IPS-20b (cell line): ENCODE measurements at regions not wholly inside any gene's neighbourhood (a gene's known extent, or its start where the extent isn't known, plus 50 kb on each side); places are given as distances from the start of the nearest gene placed in this dataset.
"Not testable (repeated sequence)": the region's sequence is repeated elsewhere in the genome, so short reads cannot be mapped to it uniquely, and the experiment has no call there.

ENCODE experiments used
- H3K27ac ChIP-seq: one replicate; pipeline ENCODE4 v1.5.1; 2013; ENCODE audit warnings: low read length
- H3K27me3 ChIP-seq: 2 replicates; pipeline ENCODE4 v1.6.1; 2013; ENCODE audit warnings: mild to moderate bottlenecking, low read length, inconsistent platforms; ENCODE audit not compliant: insufficient read depth
- H3K36me3 ChIP-seq: 2 replicates; pipeline ENCODE4 v1.6.1; 2013; ENCODE audit warnings: low read depth, mild to moderate bottlenecking, inconsistent platforms, low read length, moderate library complexity; ENCODE audit not compliant: insufficient read depth
- H3K4me1 ChIP-seq: 2 replicates; pipeline ENCODE4 v1.6.1; 2013; ENCODE audit warnings: mild to moderate bottlenecking, control low read depth, inconsistent platforms, low read length, moderate library complexity; ENCODE audit not compliant: insufficient read depth
- H3K4me3 ChIP-seq: 2 replicates; pipeline ENCODE4 v1.5.1; 2013; ENCODE audit warnings: mild to moderate bottlenecking, low read length, inconsistent platforms
- H3K9ac ChIP-seq: 2 replicates; pipeline ENCODE4 v1.6.1; 2013; ENCODE audit warnings: low read depth, mild to moderate bottlenecking, inconsistent platforms, low read length, moderate library complexity
- H3K9me3 ChIP-seq: 2 replicates; pipeline ENCODE4 v1.6.1; 2013; ENCODE audit warnings: mild to moderate bottlenecking, low read depth, low read length, inconsistent platforms; ENCODE audit not compliant: insufficient read depth

DNA sequence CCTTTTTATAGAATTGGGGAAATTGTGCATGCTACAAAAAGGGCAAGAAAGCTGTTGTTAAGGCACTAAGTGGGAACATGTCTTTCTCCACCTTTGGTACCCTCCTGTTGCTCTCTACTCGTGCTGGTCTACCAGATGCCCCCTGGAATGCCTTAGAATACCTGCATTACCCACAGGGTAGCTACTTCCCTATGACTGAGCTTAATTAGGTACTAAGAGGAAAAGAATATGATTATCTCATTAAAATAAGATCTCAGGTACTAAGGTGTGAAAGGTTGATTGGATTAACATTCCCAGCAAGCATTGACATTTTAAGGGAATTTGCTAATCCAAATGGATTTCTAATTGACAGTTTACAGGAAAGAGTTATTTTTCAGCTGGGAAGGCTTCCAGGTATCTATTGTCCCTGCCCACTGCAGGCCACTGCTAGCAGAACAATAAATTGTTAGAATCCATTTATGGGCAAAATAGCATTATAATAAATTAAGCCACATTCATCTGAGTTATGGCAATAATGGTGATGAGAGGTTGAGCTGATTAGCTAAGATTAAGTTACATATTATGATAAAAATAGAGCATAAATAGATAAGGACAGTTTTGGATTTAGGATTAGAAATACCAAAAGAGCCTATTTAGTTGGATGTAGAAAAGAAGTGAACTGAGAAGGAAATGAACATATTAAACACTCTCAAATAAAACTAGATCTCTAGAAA is 67.8 kb upstream of the GRIP1 start:
- Histone ChIP-seq H3K4me3 (no peak overlapping the region), H3K9ac (no peak overlapping the region), H3K9me3 (no peaks in the 10 kb centered on the region), H3K27me3 (no peaks in the 10 kb centered on the region), H3K36me3 (no peaks in the 10 kb centered on the region), H3K4me1 (peaks cover 5% of the 10 kb centered on the region; the same call in 1 of the 2 replicates), H3K27ac (no peak overlapping the region)

GRCh38 chr12:66751432-66752113 is 72.7 kb upstream of the GRIP1 start:
- no peaks in the 10 kb centered on the region for H3K27me3 ChIP-seq
- no peak overlapping the region for H3K27ac ChIP-seq
- peaks cover under 1% of the 10 kb centered on the region; the same call in 1 of the 2 replicates for H3K4me1 ChIP-seq
- no peak overlapping the region for H3K9ac ChIP-seq
- H3K9me3 ChIP-seq, result no peaks in the 10 kb centered on the region
- no peaks in the 10 kb centered on the region for H3K36me3 ChIP-seq
- no peak overlapping the region for H3K4me3 ChIP-seq

DNA sequence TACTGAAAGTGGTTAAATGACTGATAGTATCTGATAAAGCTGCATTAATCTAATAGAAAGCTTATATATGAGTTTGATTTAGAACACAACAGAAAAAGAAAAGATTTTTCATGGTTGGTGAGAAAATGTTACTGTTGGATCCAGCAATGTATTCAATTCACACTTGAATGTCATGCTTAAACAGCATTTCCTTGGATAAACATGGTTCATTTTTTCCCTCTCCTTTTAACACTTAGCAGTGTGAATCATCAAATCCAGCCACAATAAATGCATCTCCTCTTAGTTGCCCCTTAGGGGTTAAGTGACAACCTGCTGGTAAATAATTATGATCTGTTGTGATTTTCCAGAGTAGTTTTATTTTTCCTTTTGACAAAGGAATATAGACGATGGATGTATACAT is 74.9 kb upstream of the GRIP1 start:
- no peak overlapping the region for H3K4me3 ChIP-seq
- H3K9me3 ChIP-seq, result no peaks in the 10 kb centered on the region
- H3K36me3 ChIP-seq, result no peaks in the 10 kb centered on the region
- H3K27ac ChIP-seq, result no peak overlapping the region
- H3K27me3 ChIP-seq, result no peaks in the 10 kb centered on the region
- H3K9ac ChIP-seq, result no peak overlapping the region
- H3K4me1 ChIP-seq, result no peaks in the 10 kb centered on the region; the same call in 1 of the 2 replicates

DNA sequence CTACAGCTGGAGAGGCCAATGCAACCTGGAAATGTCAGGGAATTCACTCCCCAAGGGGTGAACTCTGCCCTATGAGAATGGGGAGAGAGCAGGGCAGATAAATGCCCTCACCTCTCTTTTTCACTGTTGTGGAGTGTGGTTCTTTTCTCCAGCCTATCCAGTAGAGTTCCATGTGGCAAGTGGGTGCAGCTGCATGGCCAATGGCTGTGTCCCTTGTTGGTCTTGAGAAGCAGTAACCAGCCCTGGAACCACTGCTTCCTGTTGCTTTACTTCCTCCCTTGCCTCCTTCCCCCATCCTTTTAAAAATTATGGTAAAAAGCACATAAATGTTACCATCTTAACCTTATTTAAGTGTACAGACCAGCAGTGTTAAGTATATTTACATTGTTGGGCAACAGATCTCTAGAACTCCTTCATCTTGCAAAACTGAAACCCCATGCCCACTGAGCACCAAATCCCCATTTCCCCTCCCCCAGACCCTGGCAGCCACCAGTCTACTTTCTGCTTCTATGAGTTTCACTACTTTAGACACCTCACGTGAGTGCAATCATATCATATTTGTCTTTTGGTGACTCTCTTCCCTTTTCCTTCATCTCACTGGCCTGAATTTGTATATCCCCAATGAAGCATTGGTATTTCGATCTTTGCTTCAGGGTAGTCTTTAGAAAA is 77.0 kb upstream of the GRIP1 start:
- no peak overlapping the region for H3K4me3 ChIP-seq
- no peaks in the 10 kb centered on the region for H3K36me3 ChIP-seq
- H3K27ac ChIP-seq, result no peak overlapping the region
- no peaks in the 10 kb centered on the region; the same call in 1 of the 2 replicates for H3K4me1 ChIP-seq
- H3K9me3 ChIP-seq, result no peaks in the 10 kb centered on the region; the same call in 1 of the 2 replicates
- no peak overlapping the region for H3K9ac ChIP-seq
- no peaks in the 10 kb centered on the region for H3K27me3 ChIP-seq

DNA sequence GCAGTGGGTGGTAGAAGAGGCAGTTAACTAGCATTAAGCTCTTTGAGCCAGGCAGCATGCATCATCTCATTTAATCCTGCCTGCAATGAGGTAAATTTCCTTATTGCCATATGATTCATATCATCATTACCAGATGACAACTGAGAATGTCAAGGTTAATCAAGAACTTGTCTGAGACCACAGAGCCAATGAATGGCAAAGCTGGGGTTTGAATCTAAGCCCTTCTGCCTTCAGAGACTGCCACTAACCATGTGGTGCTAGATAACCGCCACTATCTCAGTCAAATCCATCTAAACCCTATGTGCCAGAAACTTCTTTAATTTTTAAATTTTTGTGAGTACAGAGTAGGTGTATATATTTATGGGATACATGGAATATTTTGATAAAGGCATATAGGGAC is 77.8 kb upstream of the GRIP1 start:
- Histone ChIP-seq H3K9me3 (no peaks in the 10 kb centered on the region; the same call in 1 of the 2 replicates), H3K4me1 (no peaks in the 10 kb centered on the region; the same call in 1 of the 2 replicates), H3K27me3 (no peaks in the 10 kb centered on the region), H3K27ac (no peak overlapping the region), H3K9ac (no peak overlapping the region), H3K36me3 (no peaks in the 10 kb centered on the region), H3K4me3 (no peak overlapping the region)

- H3K4me3 ChIP-seq, H3K9ac ChIP-seq, H3K36me3 ChIP-seq, H3K9me3 ChIP-seq, H3K27ac ChIP-seq, H3K27me3 ChIP-seq, H3K4me1 ChIP-seq: not testable (repeated sequence)
These were observed 81.2 kb upstream of the GRIP1 start for GRCh38 chr12:66760122-66760521.

GRCh38 chr12:66763467-66763866 is 84.6 kb upstream of the GRIP1 start:
- no peaks in the 10 kb centered on the region; the same call in 1 of the 2 replicates for H3K9me3 ChIP-seq
- no peaks in the 10 kb centered on the region for H3K27me3 ChIP-seq
- H3K27ac ChIP-seq, result no peak overlapping the region
- no peak overlapping the region for H3K4me3 ChIP-seq
- H3K4me1 ChIP-seq, result no peaks in the 10 kb centered on the region
- H3K9ac ChIP-seq, result no peak overlapping the region
- no peaks in the 10 kb centered on the region for H3K36me3 ChIP-seq

- no peaks in the 10 kb centered on the region; the same call in 1 of the 2 replicates for H3K9me3 ChIP-seq
- H3K27ac ChIP-seq, result no peak overlapping the region
- no peak overlapping the region for H3K4me3 ChIP-seq
- no peaks in the 10 kb centered on the region for H3K36me3 ChIP-seq
- no peaks in the 10 kb centered on the region for H3K27me3 ChIP-seq
- no peaks in the 10 kb centered on the region for H3K4me1 ChIP-seq
- no peak overlapping the region for H3K9ac ChIP-seq
These were observed 86.3 kb upstream of the GRIP1 start for GRCh38 chr12:66765204-66765603.

DNA sequence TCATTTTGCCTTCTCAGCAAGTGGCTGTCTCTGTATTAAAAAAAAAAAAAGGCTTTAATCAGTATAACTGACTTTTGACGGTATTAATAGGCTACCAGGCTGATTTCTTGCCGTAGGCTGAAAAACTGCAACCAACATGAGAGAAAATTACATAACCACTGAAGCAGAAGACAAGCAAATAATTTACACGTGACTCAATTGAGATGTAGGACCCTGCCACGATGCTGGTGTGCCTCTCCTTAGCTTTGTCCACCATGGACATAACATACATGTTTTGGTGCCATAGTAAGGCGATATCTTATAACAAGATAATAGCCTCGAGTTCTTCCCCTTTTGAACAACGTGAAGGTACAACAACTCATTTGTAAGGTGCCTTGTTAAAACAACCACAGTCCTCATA is 88.7 kb upstream of the GRIP1 start:
- no peaks in the 10 kb centered on the region for H3K27me3 ChIP-seq
- H3K9ac ChIP-seq, result no peak overlapping the region
- no peak overlapping the region for H3K4me3 ChIP-seq
- H3K9me3 ChIP-seq, result no peaks in the 10 kb centered on the region
- H3K36me3 ChIP-seq, result no peaks in the 10 kb centered on the region
- no peak overlapping the region for H3K27ac ChIP-seq
- H3K4me1 ChIP-seq, result no peaks in the 10 kb centered on the region

DNA sequence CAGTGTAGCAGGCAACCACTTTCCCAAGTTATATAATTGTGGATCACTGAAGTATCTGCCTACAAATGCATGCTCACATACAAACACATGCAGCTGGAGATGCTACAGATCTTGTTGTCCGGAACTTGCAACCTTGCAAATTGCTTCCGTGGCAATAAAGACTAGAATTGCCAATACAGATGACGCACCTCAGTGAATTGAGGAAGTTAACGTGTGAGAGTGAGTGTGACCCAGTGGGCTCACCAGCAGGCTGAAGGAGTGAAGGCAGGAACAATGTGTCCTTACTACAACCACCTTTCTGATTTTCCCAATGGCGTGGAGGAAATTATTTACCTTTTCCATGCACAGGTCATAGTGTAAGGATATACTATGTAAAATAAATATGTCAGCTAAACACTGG is 89.4 kb upstream of the GRIP1 start:
- no peak overlapping the region for H3K27ac ChIP-seq
- no peak overlapping the region for H3K4me3 ChIP-seq
- H3K4me1 ChIP-seq, result no peaks in the 10 kb centered on the region
- H3K9me3 ChIP-seq, result no peaks in the 10 kb centered on the region
- no peaks in the 10 kb centered on the region for H3K27me3 ChIP-seq
- no peaks in the 10 kb centered on the region for H3K36me3 ChIP-seq
- no peak overlapping the region for H3K9ac ChIP-seq

DNA sequence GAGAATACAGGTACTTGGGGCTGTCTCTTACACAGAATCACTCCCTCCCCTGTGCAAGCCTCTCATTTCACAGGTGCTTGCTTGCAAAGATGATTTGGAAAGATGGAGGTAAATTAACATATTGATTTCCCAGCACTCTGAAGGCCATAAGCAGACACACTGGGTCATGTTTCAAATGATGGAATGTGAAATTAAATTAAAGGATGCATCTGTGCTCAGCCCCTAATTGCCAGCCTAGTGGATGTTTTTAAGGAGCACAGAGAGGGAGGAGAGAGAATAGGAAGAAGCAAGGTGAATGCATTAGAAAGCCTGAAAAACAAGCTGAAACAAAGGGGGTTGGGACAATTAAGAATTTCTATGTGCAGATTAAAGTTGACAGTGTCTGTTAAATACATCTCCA is 96.1 kb upstream of the GRIP1 start:
- Histone ChIP-seq H3K9me3 (no peaks in the 10 kb centered on the region), H3K27me3 (no peaks in the 10 kb centered on the region), H3K4me1 (peaks cover 9% of the 10 kb centered on the region; the same call in 1 of the 2 replicates), H3K4me3 (no peak overlapping the region), H3K9ac (no peak overlapping the region), H3K27ac (no peak overlapping the region), H3K36me3 (no peaks in the 10 kb centered on the region)

- Histone ChIP-seq H3K9ac (no peak overlapping the region), H3K36me3 (no peaks in the 10 kb centered on the region), H3K27ac (no peak overlapping the region), H3K4me3 (no peak overlapping the region), H3K27me3 (no peaks in the 10 kb centered on the region), H3K9me3 (no peaks in the 10 kb centered on the region), H3K4me1 (peaks cover 9% of the 10 kb centered on the region; the same call in 1 of the 2 replicates)
These were observed 97.0 kb upstream of the GRIP1 start for GRCh38 chr12:66775871-66776270.
